HCT116 (cell line): ENCODE measurements at regions not wholly inside any gene's neighbourhood (a gene's known extent, or its start where the extent isn't known, plus 50 kb on each side); places are given as distances from the start of the nearest gene placed in this dataset.

ENCODE experiments used
- ATAC-seq: fragments of 200-7000 bp; cut with Tn5 transposase; 2 replicates; pipeline ENCODE4 v1.9.1; 2020; ENCODE audit warnings: mild to moderate bottlenecking, moderate library complexity
- BruUV-seq: library from RNA; stranded (reverse); fragments of 400-500 nt; replicated peaks from 2 replicates; lab custom pipeline; 2021; lab: Mats Ljungman, UMichigan
- CTCF ChIA-PET: fragments of 300-600 bp; sonication (Branson Sonifier 250); formaldehyde crosslinking; loops from one replicate; lab custom pipeline; 2021; ENCODE audit warnings: antibody characterized with exemption; lab: Charles Lee
- POLR2A ChIA-PET: fragments of 300-600, 350-600 bp; sonication (Branson Sonifier 250); formaldehyde crosslinking; loops from one replicate; lab custom pipeline; 2021; ENCODE audit warnings: antibody characterized with exemption; lab: Charles Lee
- RAD21 ChIA-PET, 2 experiments: fragments of 300-600 bp; sonication (Branson Sonifier 250); formaldehyde crosslinking; loops; one replicate each; lab custom pipeline; 2023; ENCODE audit warnings: low total read pairs in 2 of 2; ENCODE audit not compliant: uncharacterized antibody in 2 of 2, unreplicated experiment in 2 of 2, low non-redundant PET in 1 of 2; lab: Charles Lee
- DNase-seq: peaks from one replicate; pipeline ENCODE4 v3.0.0-alpha.2; 2010; ENCODE audit warnings: low read depth, low spot score
- H2AFZ ChIP-seq: fragments of 200-600 bp; shearing (Covaris generic), sonication (generic); 2 replicates; pipeline ENCODE4 v1.6.1; 2017; ENCODE audit warnings: low read depth, mixed run types, mixed read lengths, antibody characterized with exemption, low read length; ENCODE audit not compliant: poor library complexity, severe bottlenecking
- H3K27ac ChIP-seq: 2 replicates; pipeline ENCODE4 v1.5.1; 2012; ENCODE audit warnings: low read depth, low read length
- H3K27me3 ChIP-seq: fragments of 200-600 bp; sonication (generic); 2 replicates; pipeline ENCODE4 v1.6.1; 2016; ENCODE audit warnings: mixed run types, low read length, mixed read lengths; ENCODE audit not compliant: insufficient read depth
- H3K36me3 ChIP-seq, 2 experiments: fragments of 200-500 bp in 1 of 2; fragments of 200-600 bp in 1 of 2; sonication (Bioruptor generic) in 1 of 2; sonication (generic) in 1 of 2; 2 replicates each; pipeline versions ENCODE4 v1.5.1 to v1.6.1; 2014 to 2016; ENCODE audit warnings: low read length in 2 of 2, inconsistent platforms in 1 of 2, mixed read lengths in 1 of 2, mixed run types in 1 of 2; ENCODE audit not compliant: insufficient read depth in 2 of 2, control insufficient read depth in 1 of 2
- H3K4me1 ChIP-seq, 2 experiments: fragments of 200-600 bp in 1 of 2; sonication (generic) in 1 of 2; 2 replicates each; pipeline versions ENCODE4 v1.5.1 to v1.6.1; 2012 to 2017; ENCODE audit warnings: low read length in 2 of 2, inconsistent platforms in 1 of 2, mild to moderate bottlenecking in 1 of 2, mixed read lengths in 1 of 2, mixed run types in 1 of 2, moderate library complexity in 1 of 2; ENCODE audit not compliant: insufficient read depth in 2 of 2, control insufficient read depth in 1 of 2
- H3K4me2 ChIP-seq: fragments of 200-600 bp; sonication (generic); 2 replicates; pipeline ENCODE4 v1.6.1; 2017; ENCODE audit warnings: mixed run types, low read length, mixed read lengths
- H3K4me3 ChIP-seq, 2 experiments: fragments of 200-600 bp in 1 of 2; sonication (generic) in 1 of 2; replicated peaks in 1 of 2; 2 replicates each; pipeline ENCODE4 v1.5.1; 2011 to 2016; ENCODE audit warnings: low read length in 2 of 2, control low read depth in 1 of 2, low read depth in 1 of 2, mild to moderate bottlenecking in 1 of 2, mixed read lengths in 1 of 2, mixed run types in 1 of 2
- H3K79me2 ChIP-seq: fragments of 200-600 bp; sonication (generic); 2 replicates; pipeline ENCODE4 v1.6.1; 2017; ENCODE audit warnings: mild to moderate bottlenecking, mixed run types, low read length, moderate library complexity, mixed read lengths; ENCODE audit not compliant: insufficient read depth
- H3K9ac ChIP-seq: fragments of 200-600 bp; sonication (generic); 2 replicates; pipeline ENCODE4 v1.6.1; 2016; ENCODE audit warnings: low read length, mixed read lengths
- H3K9me2 ChIP-seq: fragments of 200-600 bp; sonication (generic), shearing (Covaris generic); 2 replicates; pipeline ENCODE4 v1.6.1; 2017; ENCODE audit warnings: mixed run types, mild to moderate bottlenecking, moderate library complexity; ENCODE audit not compliant: insufficient read depth
- H3K9me3 ChIP-seq, 2 experiments: fragments of 200-500 bp in 1 of 2; fragments of 200-600 bp in 1 of 2; sonication (Bioruptor generic) in 1 of 2; sonication (generic) in 1 of 2; 2 replicates each; pipeline ENCODE4 v1.6.1; 2014 to 2017; ENCODE audit warnings: low read length in 2 of 2, mixed read lengths in 2 of 2, inconsistent platforms in 1 of 2, low read depth in 1 of 2, mild to moderate bottlenecking in 1 of 2, mixed run types in 1 of 2, moderate library complexity in 1 of 2; ENCODE audit not compliant: control insufficient read depth in 1 of 2, insufficient read depth in 1 of 2
- H4K20me1 ChIP-seq: fragments of 200-600 bp; sonication (generic), shearing (Covaris generic); 2 replicates; pipeline ENCODE4 v1.6.1; 2017; ENCODE audit warnings: mixed run types, mild to moderate bottlenecking, moderate library complexity; ENCODE audit not compliant: insufficient read depth
- ATF3 ChIP-seq: IDR thresholded peaks from 2 replicates; pipeline ENCODE4 v1.6.1; 2012
- CTCF ChIP-seq, 3 experiments: fragments of 200-600 bp in 1 of 3; sonication (generic) in 1 of 3; IDR thresholded peaks in 2 of 3; conservative IDR thresholded peaks in 1 of 3; 2 replicates each; pipeline ENCODE4 v1.5.1; 2012 to 2017; ENCODE audit warnings: low read depth in 2 of 3, low read length in 2 of 3, antibody characterized with exemption in 1 of 3, borderline replicate concordance in 1 of 3, control low read depth in 1 of 3, mild to moderate bottlenecking in 1 of 3, mixed read lengths in 1 of 3, mixed run types in 1 of 3, moderate library complexity in 1 of 3; ENCODE audit not compliant: insufficient read depth in 1 of 3
- FOSL1 ChIP-seq: IDR thresholded peaks from 2 replicates; pipeline ENCODE4 v1.6.1; 2012; ENCODE audit warnings: low read depth
- JUND ChIP-seq: IDR thresholded peaks from 2 replicates; pipeline ENCODE4 v1.6.1; 2012
- POLR2AphosphoS5 ChIP-seq: IDR thresholded peaks from 2 replicates; pipeline ENCODE4 v1.6.1; 2011; ENCODE audit warnings: mild to moderate bottlenecking, low read depth, low read length, moderate library complexity
- RAD21 ChIP-seq: IDR thresholded peaks from 2 replicates; pipeline ENCODE4 v1.6.1; 2012; ENCODE audit warnings: low read depth, mild to moderate bottlenecking
- REST ChIP-seq: IDR thresholded peaks from 2 replicates; pipeline ENCODE4 v1.6.1; 2012; ENCODE audit warnings: low read depth
- SIN3A ChIP-seq: IDR thresholded peaks from 2 replicates; pipeline ENCODE4 v1.6.1; 2012; ENCODE audit warnings: low read depth
- SP1 ChIP-seq: IDR thresholded peaks from 2 replicates; pipeline ENCODE4 v1.6.1; 2012; ENCODE audit warnings: low read depth
- TCF7L2 ChIP-seq: IDR thresholded peaks from 2 replicates; pipeline ENCODE4 v1.7.0; 2011; ENCODE audit warnings: borderline replicate concordance, inconsistent platforms; ENCODE audit not compliant: insufficient read depth, insufficient read length; ENCODE audit errors: extremely low read depth
- ZFX ChIP-seq: fragments of 450-650 bp; IDR thresholded peaks from 2 replicates; pipeline ENCODE4 v1.6.1; 2017
- intact Hi-C: fragments of 100-400 bp; cut with micrococcal nuclease; formaldehyde crosslinking; loops from 2 replicates; pipeline ENCODE4 v1.10.0; 2022

GRCh38 chr2:58629545-58630119, 388.5 kb upstream of the FANCL start:
- POLR2A ChIA-PET: no interaction called here
- ATAC-seq: no peak
- H3K27ac ChIP-seq: no peak overlapping the region

More at GRCh38 chr2:58629545-58630119, 388.5 kb upstream of the FANCL start:
- CTCF ChIA-PET: no interaction called here
- Histone ChIP-seq H3K4me3 (no peak overlapping the region), H4K20me1 (no peaks in the 10 kb centered on the region), H3K9ac (no peak overlapping the region), H3K36me3 (no peaks in the 10 kb centered on the region), H3K4me1 (peaks cover 18% of the 10 kb centered on the region in 2 experiments), H3K9me2 (no peaks in the 10 kb centered on the region), H3K9me3 (no peaks in the 10 kb centered on the region), H2AFZ (no peak overlapping the region), H3K4me2 (no peak overlapping the region), H3K79me2 (no peaks in the 10 kb centered on the region), H3K27me3 (no peaks in the 10 kb centered on the region)
- TF ChIP-seq SIN3A (no peak), CTCF (IDR thresholded peaks at IDR 0.05 in 2 of 3, conservative IDR thresholded peaks at IDR 0.05 in 1 of 3; ENCODE audit: borderline replicate concordance in 1 of 3, insufficient read depth in 1 of 3, low read depth in 2 of 3, low read length in 2 of 3) (no peak), TCF7L2 (no peak), SP1 (no peak), POLR2AphosphoS5 (no peak), REST (no peak), JUND (no peak), FOSL1 (no peak), ZFX (no peak), ATF3 (no peak), RAD21 (no peak)
- RAD21 ChIA-PET: no interaction called here
- DNase-seq: no peak
- no TSS peak for BruUV-seq
- intact Hi-C loops: no loop called here
